Left ventricle myocardium inferior (tissue), 1 donor: ENCODE measurements at regions not wholly inside any gene's neighbourhood (a gene's known extent, or its start where the extent isn't known, plus 50 kb on each side); places are given as distances from the start of the nearest gene placed in this dataset.

Experiments used
- DNase-seq: peaks from one replicate; pipeline ENCODE4 v3.0.0-alpha.2; 2020
- H3K27ac ChIP-seq: fragments of 200-600 bp; replicated peaks from 2 replicates; pipeline ENCODE4 v1.8.0; 2021
- H3K27me3 ChIP-seq: fragments of 200-600 bp; 2 replicates; pipeline ENCODE4 v1.8.0; 2021; ENCODE audit warnings: low read depth
- H3K36me3 ChIP-seq: fragments of 200-600 bp; 2 replicates; pipeline ENCODE4 v1.8.0; 2021
- H3K4me1 ChIP-seq: fragments of 200-600 bp; 2 replicates; pipeline ENCODE4 v1.8.0; 2021
- H3K4me3 ChIP-seq: fragments of 200-600 bp; 2 replicates; pipeline ENCODE4 v1.8.0; 2021; ENCODE audit warnings: mild to moderate bottlenecking, moderate library complexity
- H3K9me3 ChIP-seq: fragments of 200-600 bp; replicated peaks from 2 replicates; pipeline ENCODE4 v1.8.0; 2021
- intact Hi-C: fragments of 100-400 bp; cut with micrococcal nuclease; formaldehyde crosslinking; loops from one replicate; pipeline ENCODE4 v1.11.0; 2022
- TF ChIP-seq, protein P1 (sequence below): fragments of 200-600 bp; IDR thresholded peaks from 2 replicates; pipeline ENCODE4 v1.8.0; 2021; ENCODE audit warnings: antibody characterized with exemption, mild to moderate bottlenecking, borderline replicate concordance
- donor health status: DM: no; HTN: yes; CAD: no; lungs with severe emphysema.

DNA sequence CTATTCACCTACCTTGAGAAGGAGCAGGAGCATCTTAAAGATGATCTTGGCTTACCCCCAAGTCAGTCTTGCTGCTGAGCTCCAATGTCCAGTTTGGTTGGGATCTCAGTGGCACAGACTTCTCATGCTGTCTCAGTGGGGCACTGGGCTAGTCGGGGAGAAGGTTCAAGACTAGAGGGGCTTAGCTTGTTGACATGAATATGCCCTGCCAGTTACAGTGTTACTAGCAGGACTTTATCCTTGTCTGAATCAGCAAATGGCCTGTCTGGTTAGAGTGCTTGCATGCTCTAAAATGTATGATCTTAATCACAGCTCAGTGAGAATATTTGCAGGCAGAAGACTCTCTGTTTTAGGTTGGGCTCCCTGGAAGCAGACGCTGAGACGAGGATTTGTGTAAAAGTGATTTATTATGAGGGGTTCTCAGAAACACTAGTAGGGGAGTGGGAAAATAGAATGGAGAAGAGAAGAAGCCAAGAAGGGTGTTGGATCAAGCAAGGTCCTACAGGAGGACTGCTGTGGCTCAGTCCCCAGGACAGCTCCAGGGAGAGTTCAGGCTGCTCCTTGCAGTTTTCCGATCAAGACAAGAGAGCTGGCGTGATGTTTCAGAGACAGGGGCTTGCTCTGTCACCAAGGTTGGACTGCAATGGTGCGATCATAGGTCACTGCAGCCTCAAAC lies 150.4 kb upstream of the HS3ST2 start:
- Histone ChIP-seq H3K27me3 (peaks cover 66% of the 10 kb centered on the region), H3K4me1 (no peaks in the 10 kb centered on the region), H3K36me3 (no peaks in the 10 kb centered on the region), H3K4me3 (no peak overlapping the region), H3K27ac (no peak overlapping the region), H3K9me3 (peaks cover 7% of the 10 kb centered on the region)
- intact Hi-C loops: no loop called here
- TF ChIP-seq, protein P1, sequence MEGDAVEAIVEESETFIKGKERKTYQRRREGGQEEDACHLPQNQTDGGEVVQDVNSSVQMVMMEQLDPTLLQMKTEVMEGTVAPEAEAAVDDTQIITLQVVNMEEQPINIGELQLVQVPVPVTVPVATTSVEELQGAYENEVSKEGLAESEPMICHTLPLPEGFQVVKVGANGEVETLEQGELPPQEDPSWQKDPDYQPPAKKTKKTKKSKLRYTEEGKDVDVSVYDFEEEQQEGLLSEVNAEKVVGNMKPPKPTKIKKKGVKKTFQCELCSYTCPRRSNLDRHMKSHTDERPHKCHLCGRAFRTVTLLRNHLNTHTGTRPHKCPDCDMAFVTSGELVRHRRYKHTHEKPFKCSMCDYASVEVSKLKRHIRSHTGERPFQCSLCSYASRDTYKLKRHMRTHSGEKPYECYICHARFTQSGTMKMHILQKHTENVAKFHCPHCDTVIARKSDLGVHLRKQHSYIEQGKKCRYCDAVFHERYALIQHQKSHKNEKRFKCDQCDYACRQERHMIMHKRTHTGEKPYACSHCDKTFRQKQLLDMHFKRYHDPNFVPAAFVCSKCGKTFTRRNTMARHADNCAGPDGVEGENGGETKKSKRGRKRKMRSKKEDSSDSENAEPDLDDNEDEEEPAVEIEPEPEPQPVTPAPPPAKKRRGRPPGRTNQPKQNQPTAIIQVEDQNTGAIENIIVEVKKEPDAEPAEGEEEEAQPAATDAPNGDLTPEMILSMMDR: no peak
- no peak for DNase-seq

DNA sequence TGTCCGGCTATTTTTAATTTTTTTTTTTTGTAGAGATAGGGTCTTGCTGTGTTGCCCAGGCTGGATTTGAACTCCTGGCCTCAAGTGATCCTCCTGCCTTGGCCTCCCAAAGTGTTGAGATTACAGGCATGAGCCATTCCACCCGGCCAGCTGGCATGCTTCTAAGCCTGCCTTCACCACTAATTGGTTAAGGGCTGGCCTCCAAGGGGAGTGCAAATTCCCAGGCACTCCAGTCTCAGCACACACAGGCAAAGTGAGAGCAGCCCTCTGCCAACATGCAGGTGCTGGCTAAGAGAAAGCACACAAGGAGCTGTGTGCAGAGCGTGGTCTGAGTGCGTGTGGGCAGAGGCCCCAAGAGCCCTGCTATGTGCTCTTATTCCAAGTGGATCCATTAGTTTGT lies 149.8 kb upstream of the HS3ST2 start:
- no peak for DNase-seq
- Histone ChIP-seq H3K27me3 (peaks cover 62% of the 10 kb centered on the region), H3K4me1 (no peaks in the 10 kb centered on the region), H3K27ac (no peak overlapping the region), H3K36me3 (no peaks in the 10 kb centered on the region), H3K4me3 (no peak overlapping the region), H3K9me3 (peaks cover 7% of the 10 kb centered on the region)
- intact Hi-C loops: no loop called here
- TF ChIP-seq, protein P1: no peak

DNA sequence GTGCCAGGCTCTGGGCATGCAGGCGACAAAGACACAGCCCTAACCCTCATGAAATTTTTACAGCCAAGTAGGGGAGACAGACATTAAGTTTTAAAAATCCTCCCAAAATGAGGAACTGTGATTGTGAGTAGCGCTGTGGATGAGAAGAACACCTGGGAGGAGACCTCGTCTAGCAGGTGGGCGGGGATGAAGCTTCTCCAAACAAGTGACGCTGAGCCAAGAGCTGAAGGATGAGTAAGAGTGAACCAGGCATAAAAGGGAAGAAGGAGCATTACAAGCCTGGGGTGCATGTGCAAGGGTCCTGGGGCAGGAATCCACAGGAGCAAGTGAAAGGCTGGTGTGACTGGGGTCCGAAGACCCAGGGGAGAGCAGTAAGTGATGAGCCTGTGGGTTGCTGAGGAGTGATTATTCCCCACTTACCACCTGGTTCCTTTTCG lies 149.4 kb upstream of the HS3ST2 start:
- no peak overlapping the region for H3K4me3 ChIP-seq
- TF ChIP-seq, protein P1: no peak
- no peaks in the 10 kb centered on the region for H3K4me1 ChIP-seq
- peaks cover 7% of the 10 kb centered on the region for H3K9me3 ChIP-seq
- no peak overlapping the region for H3K27ac ChIP-seq
- no peak for DNase-seq
- H3K27me3 ChIP-seq: peaks cover 58% of the 10 kb centered on the region
- no peaks in the 10 kb centered on the region for H3K36me3 ChIP-seq
- intact Hi-C loops: no loop called here

DNA sequence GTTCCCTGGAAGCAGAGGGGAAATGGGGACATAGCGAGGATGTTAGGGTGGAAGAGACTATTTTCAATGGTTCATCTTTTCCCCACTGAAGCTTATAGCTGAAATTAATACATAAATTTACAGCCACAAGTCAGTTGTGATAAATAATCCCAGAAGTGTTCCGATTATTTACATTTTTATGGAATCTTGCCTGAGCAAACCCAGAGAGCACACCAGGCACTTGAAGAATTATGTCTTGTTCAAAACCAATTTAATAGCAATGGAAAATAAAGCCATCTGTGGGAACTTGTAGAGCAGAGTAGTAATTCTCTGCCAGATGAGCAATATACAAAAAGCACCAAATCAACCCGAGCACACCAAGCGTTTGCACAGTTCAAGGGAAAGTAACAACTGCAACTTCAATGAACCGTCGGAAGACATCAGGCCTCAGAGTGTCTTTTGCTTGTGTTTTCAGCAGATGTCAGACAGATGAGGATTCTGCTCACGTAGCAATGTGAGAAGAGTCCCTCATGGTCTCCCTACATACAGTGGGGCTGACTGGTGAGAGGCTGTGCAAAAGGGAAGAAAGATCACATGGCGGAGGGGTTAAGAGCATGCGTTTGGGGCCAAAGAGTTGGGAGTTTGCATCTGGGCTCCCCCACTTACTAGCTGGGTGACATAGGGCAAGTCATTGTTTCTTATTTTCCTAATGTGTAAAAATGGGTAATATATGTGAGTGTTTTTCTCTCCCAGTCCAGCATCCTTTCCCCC lies 148.7 kb upstream of the HS3ST2 start:
- no peak overlapping the region for H3K27ac ChIP-seq
- intact Hi-C loops: no loop called here
- TF ChIP-seq, protein P1: no peak
- H3K4me3 ChIP-seq: no peak overlapping the region
- DNase-seq: no peak
- H3K4me1 ChIP-seq: no peaks in the 10 kb centered on the region
- no peaks in the 10 kb centered on the region for H3K36me3 ChIP-seq
- peaks cover 7% of the 10 kb centered on the region for H3K9me3 ChIP-seq
- peaks cover 58% of the 10 kb centered on the region for H3K27me3 ChIP-seq

DNA sequence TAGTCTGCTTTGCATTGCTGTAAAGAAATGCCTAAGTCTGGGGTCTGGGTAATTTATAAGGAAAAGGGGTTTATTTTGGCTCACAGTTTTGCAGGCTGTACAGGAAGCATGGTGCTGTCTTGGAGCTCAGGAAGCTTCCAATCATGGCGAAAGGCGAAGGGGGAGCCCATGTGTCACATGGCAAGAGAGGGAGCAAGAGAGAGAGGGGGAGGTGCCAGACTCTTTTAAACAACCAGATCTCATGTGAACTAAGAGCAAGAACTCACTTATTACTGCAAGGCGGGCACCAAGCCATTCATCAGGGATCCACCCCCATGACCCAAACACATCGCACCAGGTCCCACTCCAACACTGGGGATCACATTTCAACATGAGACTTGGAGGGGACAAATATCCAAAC lies 148.2 kb upstream of the HS3ST2 start:
- peaks cover 58% of the 10 kb centered on the region for H3K27me3 ChIP-seq
- intact Hi-C loops: no loop called here
- no peak overlapping the region for H3K4me3 ChIP-seq
- peaks cover 7% of the 10 kb centered on the region for H3K9me3 ChIP-seq
- no peak overlapping the region for H3K27ac ChIP-seq
- TF ChIP-seq, protein P1: no peak
- DNase-seq: no peak
- H3K4me1 ChIP-seq: peaks cover 4% of the 10 kb centered on the region
- H3K36me3 ChIP-seq: no peaks in the 10 kb centered on the region
